AG09319 (cell line): ENCODE measurements at regions not wholly inside any gene's neighbourhood (a gene's known extent, or its start where the extent isn't known, plus 50 kb on each side); places are given as distances from the start of the nearest gene placed in this dataset.

Experiments
- DNase-seq: peaks from one replicate; pipeline ENCODE4 v3.0.0-alpha.2; 2010; ENCODE audit warnings: low read depth; ENCODE audit errors: extremely low read depth
- TF ChIP-seq, protein P1 (sequence below): IDR thresholded peaks from 2 replicates; pipeline ENCODE4 v1.5.1; 2011; ENCODE audit warnings: low read depth, mild to moderate bottlenecking, inconsistent platforms, low read length, moderate library complexity

DNA sequence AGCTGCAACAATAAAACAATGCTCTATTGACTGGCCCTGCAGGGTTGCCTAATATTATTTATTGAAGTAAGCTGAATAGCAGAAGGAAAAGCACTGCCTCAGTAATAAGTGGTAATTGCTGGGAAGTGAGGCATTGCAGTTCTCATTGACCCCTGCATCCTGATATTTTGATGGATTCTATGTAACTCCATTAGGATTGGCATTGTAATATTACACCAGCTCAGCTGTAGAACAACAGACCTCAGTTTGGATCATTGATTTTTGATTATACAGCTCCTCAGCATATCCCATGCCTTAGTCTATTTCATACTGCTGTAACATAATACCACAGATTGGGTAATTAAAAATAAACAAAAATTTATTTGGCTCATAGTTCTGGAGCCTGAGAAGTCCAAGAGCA, 650.6 kb upstream of the SALL1 start:
- TF ChIP-seq, protein P1, sequence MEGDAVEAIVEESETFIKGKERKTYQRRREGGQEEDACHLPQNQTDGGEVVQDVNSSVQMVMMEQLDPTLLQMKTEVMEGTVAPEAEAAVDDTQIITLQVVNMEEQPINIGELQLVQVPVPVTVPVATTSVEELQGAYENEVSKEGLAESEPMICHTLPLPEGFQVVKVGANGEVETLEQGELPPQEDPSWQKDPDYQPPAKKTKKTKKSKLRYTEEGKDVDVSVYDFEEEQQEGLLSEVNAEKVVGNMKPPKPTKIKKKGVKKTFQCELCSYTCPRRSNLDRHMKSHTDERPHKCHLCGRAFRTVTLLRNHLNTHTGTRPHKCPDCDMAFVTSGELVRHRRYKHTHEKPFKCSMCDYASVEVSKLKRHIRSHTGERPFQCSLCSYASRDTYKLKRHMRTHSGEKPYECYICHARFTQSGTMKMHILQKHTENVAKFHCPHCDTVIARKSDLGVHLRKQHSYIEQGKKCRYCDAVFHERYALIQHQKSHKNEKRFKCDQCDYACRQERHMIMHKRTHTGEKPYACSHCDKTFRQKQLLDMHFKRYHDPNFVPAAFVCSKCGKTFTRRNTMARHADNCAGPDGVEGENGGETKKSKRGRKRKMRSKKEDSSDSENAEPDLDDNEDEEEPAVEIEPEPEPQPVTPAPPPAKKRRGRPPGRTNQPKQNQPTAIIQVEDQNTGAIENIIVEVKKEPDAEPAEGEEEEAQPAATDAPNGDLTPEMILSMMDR = no peak
- DNase-seq = no peak

DNA sequence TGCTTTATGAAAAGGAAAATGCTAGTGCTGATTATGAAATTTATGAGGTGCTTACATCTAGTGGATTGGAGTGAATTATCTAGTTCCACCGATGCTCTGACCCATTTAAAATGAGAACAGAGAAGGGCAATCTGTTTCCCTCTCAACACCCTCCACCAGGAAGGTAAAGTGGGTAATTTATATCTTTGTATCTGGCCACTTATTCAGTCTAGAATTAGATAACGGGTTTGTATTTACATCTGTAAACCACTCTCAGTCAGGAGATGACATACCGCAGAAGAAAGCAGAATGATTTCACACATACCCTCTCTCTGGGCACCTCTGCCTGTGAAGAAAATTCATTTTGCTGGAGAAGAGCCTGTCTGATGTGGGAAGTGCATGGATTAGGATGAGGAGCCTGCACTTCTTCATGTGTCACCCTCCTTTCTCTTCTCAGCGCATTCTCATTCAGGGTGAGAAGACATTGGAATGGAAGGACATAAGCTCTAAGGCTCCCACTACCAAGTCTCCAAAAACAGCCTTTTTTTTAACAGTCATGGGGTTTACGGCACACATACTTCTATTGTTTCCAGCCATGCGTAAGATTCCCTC, 646.7 kb upstream of the SALL1 start:
- DNase-seq = no peak
- TF ChIP-seq, protein P1 = no peak

DNA sequence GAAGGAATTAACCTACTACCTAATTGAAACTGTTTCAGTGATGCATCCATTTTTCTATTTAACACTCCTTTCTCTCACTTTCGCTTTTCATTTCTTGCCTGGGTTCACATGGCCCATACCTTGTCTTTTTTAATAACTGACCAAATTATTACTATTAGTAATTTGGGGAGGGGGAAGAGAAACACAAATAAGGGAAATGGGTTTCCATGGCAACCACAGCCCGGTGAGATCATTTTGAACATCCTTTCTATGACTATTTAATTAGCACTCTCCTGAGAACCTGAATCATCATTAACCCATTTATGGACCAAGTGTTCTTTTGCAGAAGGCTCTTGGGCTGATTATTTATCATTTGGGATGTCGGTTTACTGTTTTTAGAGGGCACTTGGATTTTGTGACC, 628.2 kb upstream of the SALL1 start:
- DNase-seq = no peak
- TF ChIP-seq, protein P1 = no peak

DNA sequence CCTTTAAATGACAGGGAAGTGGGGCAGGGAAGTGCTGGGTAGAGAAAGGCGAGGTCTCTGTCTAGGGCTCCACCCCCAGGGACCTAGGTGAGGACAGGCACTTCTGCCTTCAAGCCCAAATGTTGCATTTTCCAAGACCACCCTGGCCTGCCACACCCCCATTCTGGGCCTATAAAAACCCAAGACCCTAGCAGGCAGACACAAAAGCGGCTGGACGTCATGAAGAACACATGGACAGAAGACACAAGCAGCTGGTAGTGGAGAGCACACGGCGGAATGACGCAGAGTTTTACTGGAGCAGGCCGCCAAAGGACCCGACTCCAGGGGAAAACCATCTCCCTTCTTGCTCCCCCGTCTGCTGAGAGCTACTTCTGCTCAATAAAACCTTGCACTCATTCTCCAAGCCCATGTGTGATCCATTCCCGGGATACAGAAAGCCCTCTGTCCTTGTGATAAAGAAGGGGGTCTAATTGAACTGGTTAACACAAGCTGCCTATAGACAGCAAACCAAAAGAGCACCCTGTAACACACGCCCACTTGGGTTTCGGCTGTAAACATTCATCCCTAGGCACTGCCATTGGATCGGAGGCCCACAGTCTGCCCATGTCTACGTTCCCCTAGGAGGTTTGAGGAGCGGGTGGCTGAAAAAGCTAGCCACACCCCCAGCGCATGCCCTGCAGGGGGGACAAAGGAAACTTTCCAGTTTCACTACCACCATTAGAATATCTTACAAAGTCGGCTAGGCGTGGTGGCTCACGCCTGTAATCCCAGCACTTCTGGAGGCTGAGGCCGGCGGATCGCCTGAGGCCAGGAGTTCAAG, 622.2 kb upstream of the SALL1 start:
- no peak for DNase-seq
- TF ChIP-seq, protein P1 = no peak

DNA sequence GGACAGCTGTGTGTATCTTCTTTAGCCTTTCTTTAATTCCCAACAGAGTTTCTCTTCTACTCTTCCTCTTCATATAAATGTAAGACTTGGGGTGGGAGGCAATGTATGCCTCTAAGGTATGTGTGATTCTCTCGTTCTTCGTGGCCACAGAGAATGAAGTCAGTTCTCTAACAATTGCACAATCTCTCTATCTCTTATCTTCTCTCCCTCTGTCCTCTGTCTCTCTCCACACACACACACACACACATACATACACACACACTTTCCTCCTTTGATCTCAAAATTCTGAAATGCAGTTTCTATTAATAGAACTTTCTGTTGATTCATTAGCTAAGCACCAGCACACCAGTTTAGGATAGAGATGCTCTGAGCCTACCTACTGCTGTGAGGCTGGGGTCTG, 615.7 kb upstream of the SALL1 start:
- TF ChIP-seq, protein P1 = no peak

DNA sequence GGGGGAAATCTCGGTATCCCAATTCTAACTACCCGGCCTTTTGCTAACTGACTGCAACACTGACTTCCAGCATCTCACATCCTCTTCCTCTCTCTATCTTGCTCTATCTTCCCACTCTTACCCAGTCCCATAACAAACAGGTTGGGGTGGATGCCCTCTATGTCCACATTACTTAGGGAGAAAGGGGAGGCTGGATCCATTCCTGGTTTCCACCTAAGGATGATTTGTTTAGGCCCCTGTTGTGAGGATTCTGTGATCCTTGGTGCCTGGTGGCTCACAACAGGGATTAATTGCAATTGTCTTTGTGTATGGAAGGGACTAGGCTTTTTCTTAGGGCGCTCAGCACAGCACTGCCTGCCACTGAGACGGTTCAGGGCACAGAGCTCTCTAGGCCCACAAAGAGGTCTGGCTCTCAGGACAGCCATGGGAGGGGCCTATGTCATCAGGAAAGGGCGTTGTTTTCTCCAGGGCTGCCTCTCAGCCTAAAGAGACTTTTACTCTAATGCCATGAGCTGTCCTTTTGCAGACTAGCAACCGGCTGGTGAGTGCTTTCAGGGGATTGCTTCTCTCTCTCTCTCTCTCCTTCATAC, 612.1 kb upstream of the SALL1 start:
- no peak for DNase-seq
- TF ChIP-seq, protein P1 = no peak

More for the DNA sequence above, 615.7 kb upstream of the SALL1 start:
- no peak for DNase-seq
